ENCODE measurements at regions not wholly inside any gene's neighbourhood (a gene's known extent, or its start where the extent isn't known, plus 50 kb on each side); places are given as distances from the start of the nearest gene placed in this dataset.

DNA sequence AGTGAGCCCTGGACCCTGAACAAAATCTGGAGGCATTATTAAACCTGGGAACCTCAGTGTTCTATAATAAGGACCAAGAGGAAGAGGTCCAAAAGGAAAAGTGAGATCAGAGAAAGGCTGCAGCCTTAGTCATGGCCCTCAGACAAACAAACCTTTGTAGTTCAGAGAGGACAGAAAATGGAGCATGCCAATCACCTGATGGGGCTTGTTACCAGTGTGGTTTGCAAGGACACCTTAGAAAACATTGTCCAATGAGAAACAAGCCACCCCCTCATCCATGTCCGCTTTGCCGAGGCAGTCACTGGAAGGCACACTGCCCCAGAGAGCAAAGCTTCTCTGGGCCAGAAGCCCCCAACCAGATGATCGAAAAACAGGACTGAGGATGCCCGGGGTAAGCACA lies 254.8 kb downstream of the CDH10 start:
- intact Hi-C loops (cut with DNase I): no loop called here
- TF ChIP-seq, protein P1, sequence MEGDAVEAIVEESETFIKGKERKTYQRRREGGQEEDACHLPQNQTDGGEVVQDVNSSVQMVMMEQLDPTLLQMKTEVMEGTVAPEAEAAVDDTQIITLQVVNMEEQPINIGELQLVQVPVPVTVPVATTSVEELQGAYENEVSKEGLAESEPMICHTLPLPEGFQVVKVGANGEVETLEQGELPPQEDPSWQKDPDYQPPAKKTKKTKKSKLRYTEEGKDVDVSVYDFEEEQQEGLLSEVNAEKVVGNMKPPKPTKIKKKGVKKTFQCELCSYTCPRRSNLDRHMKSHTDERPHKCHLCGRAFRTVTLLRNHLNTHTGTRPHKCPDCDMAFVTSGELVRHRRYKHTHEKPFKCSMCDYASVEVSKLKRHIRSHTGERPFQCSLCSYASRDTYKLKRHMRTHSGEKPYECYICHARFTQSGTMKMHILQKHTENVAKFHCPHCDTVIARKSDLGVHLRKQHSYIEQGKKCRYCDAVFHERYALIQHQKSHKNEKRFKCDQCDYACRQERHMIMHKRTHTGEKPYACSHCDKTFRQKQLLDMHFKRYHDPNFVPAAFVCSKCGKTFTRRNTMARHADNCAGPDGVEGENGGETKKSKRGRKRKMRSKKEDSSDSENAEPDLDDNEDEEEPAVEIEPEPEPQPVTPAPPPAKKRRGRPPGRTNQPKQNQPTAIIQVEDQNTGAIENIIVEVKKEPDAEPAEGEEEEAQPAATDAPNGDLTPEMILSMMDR (IDR thresholded peaks at IDR 0.05): no peak
- no peak for TF ChIP-seq POLR2A (IDR thresholded peaks at IDR 0.05)
- no peaks in the 10 kb centered on the region for H3K27me3 ChIP-seq

DNA sequence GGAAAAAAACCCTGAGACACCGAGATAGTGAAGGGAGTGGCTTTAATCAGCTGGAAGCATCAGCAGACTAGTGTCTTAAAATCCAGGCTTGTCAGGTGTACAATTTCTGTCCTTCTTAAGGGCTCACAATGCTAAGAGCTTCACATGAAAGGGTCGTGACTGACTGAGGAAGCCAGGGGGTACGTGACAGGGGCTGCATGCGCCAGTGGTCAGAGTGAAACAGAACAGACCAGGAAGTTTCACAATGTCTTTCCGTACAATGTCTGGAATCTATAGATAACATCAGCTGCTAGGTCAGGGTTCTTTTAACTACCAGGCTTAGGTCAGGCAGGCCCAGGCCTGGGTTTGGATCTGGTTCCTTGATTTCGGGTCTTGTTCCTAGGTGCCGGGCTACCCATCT lies 253.0 kb downstream of the CDH10 start:
- peaks cover 0 to 24% (median 3%) of the 10 kb centered on the region in 3 donors for H3K9me3 ChIP-seq
- TF ChIP-seq POLR2A (IDR thresholded peaks at IDR 0.05): no peak
- TF ChIP-seq, protein P1 (IDR thresholded peaks at IDR 0.05): no peak
- WGBS, 2 donors: 63 to 75% methylated on average over 6 to 7 of the region's 7 CpGs

More for the DNA sequence above, 254.8 kb downstream of the CDH10 start:
- Histone ChIP-seq H3K36me3 (no peaks in the 10 kb centered on the region), H3K4me1 (no peaks in the 10 kb centered on the region), H3K9me3 (peaks cover 0 to 24% (median 0%) of the 10 kb centered on the region in 3 donors), H3K27ac (no peak overlapping the region), H3K4me3 (no peak overlapping the region)
- 86% methylated on average over 4 of the region's 4 CpGs; no CpG with 5 or more reads in 1 of the 2 donors for WGBS, 2 donors
- no peak for DNase-seq

DNA sequence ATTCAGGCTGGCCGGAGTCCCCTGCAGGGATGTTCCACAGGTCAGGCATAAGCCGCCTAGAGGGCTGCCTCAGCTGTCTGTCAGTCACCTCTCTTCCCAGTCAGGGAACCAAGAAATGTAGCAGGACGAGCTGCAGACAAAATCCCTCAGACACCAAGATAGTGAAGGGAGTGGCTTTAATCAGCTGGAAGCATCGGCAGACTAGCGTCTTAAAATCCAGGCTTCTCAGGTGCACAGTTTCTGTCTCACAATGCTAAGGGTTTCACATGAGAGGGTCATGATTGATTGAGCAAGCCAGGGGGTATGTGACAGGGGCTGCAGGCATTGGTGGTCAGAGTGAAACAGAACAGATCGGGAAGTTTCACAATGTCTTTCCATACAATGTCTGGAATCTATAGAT lies 247.2 kb downstream of the CDH10 start:
- H3K4me1 ChIP-seq: no peaks in the 10 kb centered on the region
- H3K36me3 ChIP-seq: no peaks in the 10 kb centered on the region
- H3K27ac ChIP-seq: no peak overlapping the region
- intact Hi-C loops (cut with DNase I): no loop called here
- DNase-seq: no peak
- H3K4me3 ChIP-seq: no peak overlapping the region
- TF ChIP-seq POLR2A (IDR thresholded peaks at IDR 0.05): no peak
- TF ChIP-seq, protein P1 (IDR thresholded peaks at IDR 0.05): no peak
- 76 to 89% methylated on average over 2 to 3 of the region's 6 CpGs for WGBS, 2 donors
- H3K9me3 ChIP-seq: peaks cover 0 to 16% (median 9%) of the 10 kb centered on the region in 3 donors
- no peaks in the 10 kb centered on the region for H3K27me3 ChIP-seq

More for the DNA sequence above, 253.0 kb downstream of the CDH10 start:
- Histone ChIP-seq H3K36me3 (no peaks in the 10 kb centered on the region), H3K4me3 (no peak overlapping the region), H3K27ac (no peak overlapping the region), H3K4me1 (no peaks in the 10 kb centered on the region), H3K27me3 (no peaks in the 10 kb centered on the region)
- DNase-seq: no peak
- intact Hi-C loops (cut with DNase I): no loop called here

DNA sequence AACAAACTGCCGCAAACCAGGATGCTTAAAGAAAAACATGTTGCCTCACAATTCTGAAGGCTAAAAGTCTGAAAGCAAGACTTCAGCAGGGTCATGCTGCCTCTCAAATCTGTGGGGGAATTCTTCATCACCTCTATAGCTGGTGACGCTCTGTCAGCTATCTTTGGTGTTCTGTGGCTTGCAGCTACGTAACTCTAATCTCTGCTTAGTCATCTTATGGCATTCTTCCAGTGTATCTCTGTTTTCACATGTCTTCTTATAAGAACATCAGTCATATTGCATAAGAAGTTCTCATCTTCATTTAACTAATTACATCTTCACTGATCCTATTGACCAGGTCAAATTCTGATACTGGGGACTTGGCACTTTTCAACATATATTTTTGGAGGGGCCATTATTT lies 243.0 kb downstream of the CDH10 start:
- no peak for TF ChIP-seq POLR2A (IDR thresholded peaks at IDR 0.05)
- TF ChIP-seq, protein P1 (IDR thresholded peaks at IDR 0.05): no peak
- no peaks in the 10 kb centered on the region for H3K36me3 ChIP-seq
- no peak overlapping the region for H3K4me3 ChIP-seq
- H3K9me3 ChIP-seq: peaks cover 0 to 16% (median 6%) of the 10 kb centered on the region in 3 donors
- intact Hi-C loops (cut with DNase I): no loop called here
- no peaks in the 10 kb centered on the region for H3K27me3 ChIP-seq
- no peak for DNase-seq
- WGBS, 2 donors: 34 to 39% methylated on average over 3 of the region's 3 CpGs
- H3K27ac ChIP-seq: no peak overlapping the region
- H3K4me1 ChIP-seq: no peaks in the 10 kb centered on the region

DNA sequence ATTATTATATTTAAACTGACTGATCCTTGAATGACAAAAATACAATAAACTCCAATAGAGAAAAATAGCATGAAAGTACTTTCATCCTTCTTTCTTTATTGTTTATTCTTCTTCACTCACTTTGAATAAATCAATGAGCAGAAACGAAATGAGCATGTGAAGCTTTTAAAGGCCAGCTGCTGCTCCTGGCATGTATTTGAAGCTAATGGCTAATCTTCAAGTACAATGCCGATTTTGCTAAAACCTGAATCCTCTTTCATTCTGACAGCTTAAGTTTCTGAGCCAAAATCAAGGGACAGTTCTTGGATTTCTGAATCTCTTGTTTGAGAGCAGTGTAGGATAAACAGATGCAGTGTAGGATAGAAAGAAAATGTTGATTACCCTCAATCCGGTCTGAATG lies 237.3 kb downstream of the CDH10 start:
- no peak overlapping the region for H3K27ac ChIP-seq
- TF ChIP-seq, protein P1 (IDR thresholded peaks at IDR 0.05): no peak
- TF ChIP-seq POLR2A (IDR thresholded peaks at IDR 0.05): no peak
- H3K36me3 ChIP-seq: no peaks in the 10 kb centered on the region
- H3K4me3 ChIP-seq: no peak overlapping the region
- WGBS, 2 donors: 36 to 42% methylated on average over 3 of the region's 3 CpGs
- no peaks in the 10 kb centered on the region for H3K4me1 ChIP-seq
- DNase-seq: no peak
- no peaks in the 10 kb centered on the region for H3K27me3 ChIP-seq
- intact Hi-C loops (cut with DNase I): no loop called here
- peaks cover 0 to 3% (median 0%) of the 10 kb centered on the region in 3 donors for H3K9me3 ChIP-seq
